DND-41 (cell line): ENCODE measurements at regions not wholly inside any gene's neighbourhood (a gene's known extent, or its start where the extent isn't known, plus 50 kb on each side); places are given as distances from the start of the nearest gene placed in this dataset.

Experiments used
- CTCF ChIP-seq: IDR thresholded peaks from 2 replicates; pipeline ENCODE4 v1.5.1; 2012; ENCODE audit warnings: borderline replicate concordance, low read length, moderate library complexity, mild to moderate bottlenecking; ENCODE audit not compliant: poor library complexity, severe bottlenecking; ENCODE audit errors: extremely low read depth
- EZH2 ChIP-seq: IDR thresholded peaks from 3 replicates; pipeline ENCODE4 v1.6.1; 2012; ENCODE audit warnings: borderline replicate concordance, low read depth, mild to moderate bottlenecking, moderate library complexity, low read length, inconsistent platforms; ENCODE audit not compliant: severe bottlenecking

- TF ChIP-seq CTCF (no peak), EZH2 (no peak)
Measured at GRCh38 chr3:20334842-20335241, 148.8 kb upstream of the SGO1 start.
